SU-DHL-6 (cell line): ENCODE measurements at regions not wholly inside any gene's neighbourhood (a gene's known extent, or its start where the extent isn't known, plus 50 kb on each side); places are given as distances from the start of the nearest gene placed in this dataset.
"Not testable (repeated sequence)": the region's sequence is repeated elsewhere in the genome, so short reads cannot be mapped to it uniquely, and the experiment has no call there.

Source experiments
- H2AFZ ChIP-seq: fragments of 200-600 bp; sonication (generic); 2 replicates; pipeline ENCODE4 v1.6.1; 2014; ENCODE audit warnings: low read depth, mild to moderate bottlenecking, moderate library complexity, mixed read lengths, antibody characterized with exemption, low read length; ENCODE audit not compliant: severe bottlenecking
- H3F3A ChIP-seq: fragments of 200-600 bp; shearing (Covaris generic); 2 replicates; pipeline ENCODE4 v1.6.0; 2016; ENCODE audit warnings: antibody characterized with exemption, mild to moderate bottlenecking; ENCODE audit not compliant: insufficient read depth
- H3K27ac ChIP-seq: fragments of 200-600 bp; sonication (generic); 2 replicates; pipeline ENCODE4 v1.5.1; 2016; ENCODE audit warnings: low read depth, mild to moderate bottlenecking, low read length, moderate library complexity, mixed read lengths
- H3K27me3 ChIP-seq: fragments of 200-600 bp; sonication (generic), shearing (Covaris generic); 2 replicates; pipeline ENCODE4 v1.6.0; 2014; ENCODE audit warnings: mild to moderate bottlenecking, low read length
- H3K36me3 ChIP-seq: fragments of 200-600 bp; sonication (generic); 2 replicates; pipeline ENCODE4 v1.6.1; 2014; ENCODE audit warnings: mild to moderate bottlenecking, low read length, mixed read lengths
- H3K4me2 ChIP-seq: fragments of 300-600, 200-600 bp; shearing (Covaris generic), sonication (generic); 2 replicates; pipeline ENCODE4 v1.6.0; 2014; ENCODE audit warnings: low read length, low read depth, mild to moderate bottlenecking; ENCODE audit not compliant: poor library complexity, severe bottlenecking
- H3K4me3 ChIP-seq: fragments of 200-600 bp; sonication (generic); 2 replicates; pipeline ENCODE4 v1.5.1; 2014; ENCODE audit warnings: antibody characterized with exemption, low read length, mild to moderate bottlenecking, mixed read lengths; ENCODE audit not compliant: insufficient read depth, poor library complexity, severe bottlenecking
- H3K79me2 ChIP-seq: fragments of 200-600 bp; sonication (generic); 2 replicates; pipeline ENCODE4 v1.6.1; 2014; ENCODE audit warnings: mild to moderate bottlenecking, low read length, moderate library complexity; ENCODE audit not compliant: insufficient read depth
- H3K9ac ChIP-seq: fragments of 200-600 bp; sonication (generic); 2 replicates; pipeline ENCODE4 v1.7.0; 2014; ENCODE audit warnings: mild to moderate bottlenecking, low read length
- H3K9me2 ChIP-seq: fragments of 200-600 bp; sonication (generic); replicated peaks from 2 replicates; pipeline ENCODE4 v1.6.1; 2014; ENCODE audit warnings: low read length; ENCODE audit not compliant: insufficient read depth
- H3K9me3 ChIP-seq: fragments of 200-600 bp; sonication (generic); 2 replicates; pipeline ENCODE4 v1.6.1; 2014; ENCODE audit warnings: low read length, mixed read lengths; ENCODE audit not compliant: insufficient read depth
- H4K20me1 ChIP-seq: fragments of 200-600 bp; sonication (generic); 2 replicates; pipeline ENCODE4 v1.6.1; 2014; ENCODE audit warnings: low read depth, mild to moderate bottlenecking, antibody characterized with exemption, low read length, moderate library complexity, mixed read lengths
- EZH2phosphoT487 ChIP-seq: fragments of 200-600 bp; sonication (generic), shearing (Covaris generic); conservative IDR thresholded peaks from 2 replicates; pipeline ENCODE4 v1.6.1; 2018; ENCODE audit warnings: mild to moderate bottlenecking, antibody characterized with exemption, low read length, moderate library complexity, mixed read lengths
- TF ChIP-seq, protein P1 (sequence below): fragments of 200-600 bp; sonication (generic); IDR thresholded peaks from one replicate; pipeline ENCODE4 v1.5.1; 2017; ENCODE audit warnings: antibody characterized with exemption, mild to moderate bottlenecking, low read length, moderate library complexity; ENCODE audit not compliant: insufficient read depth, poor library complexity, severe bottlenecking

- Histone ChIP-seq H2AFZ (no peak overlapping the region), H3K9ac (no peak overlapping the region), H3K79me2 (no peaks in the 10 kb centered on the region), H3K4me2 (no peak overlapping the region), H3K27ac (no peak overlapping the region), H3K9me3 (no peaks in the 10 kb centered on the region), H4K20me1 (no peaks in the 10 kb centered on the region), H3K27me3 (no peaks in the 10 kb centered on the region), H3K4me3 (no peak overlapping the region), H3F3A (no peaks in the 10 kb centered on the region), H3K9me2 (no peaks in the 10 kb centered on the region), H3K36me3 (no peaks in the 10 kb centered on the region)
- TF ChIP-seq EZH2phosphoT487, result no peak
Observed at GRCh38 chr21:17270229-17270628, 242.6 kb upstream of the CXADR start.

DNA sequence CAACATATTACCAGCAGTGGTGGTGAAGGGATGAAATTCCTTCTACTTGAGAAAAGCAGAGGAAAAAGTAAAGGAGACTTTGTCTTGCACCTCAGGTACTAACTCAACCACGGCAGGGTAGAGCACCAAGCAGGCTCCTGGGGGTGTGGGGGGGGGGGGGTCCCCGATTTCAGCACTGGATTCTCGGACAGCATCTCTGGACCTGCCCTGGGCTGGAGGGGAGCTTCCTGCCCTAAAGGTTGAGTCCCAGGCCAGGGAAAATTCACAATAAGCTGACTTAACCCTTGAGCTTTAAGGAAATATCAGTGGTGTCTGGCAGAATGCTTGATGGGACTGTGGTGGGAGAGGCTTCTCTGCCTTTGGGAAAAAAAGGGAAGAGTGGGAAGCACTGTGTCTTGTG lies 233.2 kb upstream of the CXADR start:
- no peaks in the 10 kb centered on the region for H3K79me2 ChIP-seq
- TF ChIP-seq, protein P1, sequence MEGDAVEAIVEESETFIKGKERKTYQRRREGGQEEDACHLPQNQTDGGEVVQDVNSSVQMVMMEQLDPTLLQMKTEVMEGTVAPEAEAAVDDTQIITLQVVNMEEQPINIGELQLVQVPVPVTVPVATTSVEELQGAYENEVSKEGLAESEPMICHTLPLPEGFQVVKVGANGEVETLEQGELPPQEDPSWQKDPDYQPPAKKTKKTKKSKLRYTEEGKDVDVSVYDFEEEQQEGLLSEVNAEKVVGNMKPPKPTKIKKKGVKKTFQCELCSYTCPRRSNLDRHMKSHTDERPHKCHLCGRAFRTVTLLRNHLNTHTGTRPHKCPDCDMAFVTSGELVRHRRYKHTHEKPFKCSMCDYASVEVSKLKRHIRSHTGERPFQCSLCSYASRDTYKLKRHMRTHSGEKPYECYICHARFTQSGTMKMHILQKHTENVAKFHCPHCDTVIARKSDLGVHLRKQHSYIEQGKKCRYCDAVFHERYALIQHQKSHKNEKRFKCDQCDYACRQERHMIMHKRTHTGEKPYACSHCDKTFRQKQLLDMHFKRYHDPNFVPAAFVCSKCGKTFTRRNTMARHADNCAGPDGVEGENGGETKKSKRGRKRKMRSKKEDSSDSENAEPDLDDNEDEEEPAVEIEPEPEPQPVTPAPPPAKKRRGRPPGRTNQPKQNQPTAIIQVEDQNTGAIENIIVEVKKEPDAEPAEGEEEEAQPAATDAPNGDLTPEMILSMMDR, result no peak
- no peak for TF ChIP-seq EZH2phosphoT487
- no peaks in the 10 kb centered on the region for H3K27me3 ChIP-seq
- no peaks in the 10 kb centered on the region for H3K36me3 ChIP-seq
- no peak overlapping the region for H3K27ac ChIP-seq
- H4K20me1 ChIP-seq, result no peaks in the 10 kb centered on the region
- H3K9me2 ChIP-seq, result no peaks in the 10 kb centered on the region
- H3K4me2 ChIP-seq, result no peak overlapping the region
- no peak overlapping the region for H2AFZ ChIP-seq
- no peaks in the 10 kb centered on the region for H3F3A ChIP-seq
- H3K4me3 ChIP-seq, result no peak overlapping the region
- no peak overlapping the region for H3K9ac ChIP-seq
- H3K9me3 ChIP-seq, result no peaks in the 10 kb centered on the region

DNA sequence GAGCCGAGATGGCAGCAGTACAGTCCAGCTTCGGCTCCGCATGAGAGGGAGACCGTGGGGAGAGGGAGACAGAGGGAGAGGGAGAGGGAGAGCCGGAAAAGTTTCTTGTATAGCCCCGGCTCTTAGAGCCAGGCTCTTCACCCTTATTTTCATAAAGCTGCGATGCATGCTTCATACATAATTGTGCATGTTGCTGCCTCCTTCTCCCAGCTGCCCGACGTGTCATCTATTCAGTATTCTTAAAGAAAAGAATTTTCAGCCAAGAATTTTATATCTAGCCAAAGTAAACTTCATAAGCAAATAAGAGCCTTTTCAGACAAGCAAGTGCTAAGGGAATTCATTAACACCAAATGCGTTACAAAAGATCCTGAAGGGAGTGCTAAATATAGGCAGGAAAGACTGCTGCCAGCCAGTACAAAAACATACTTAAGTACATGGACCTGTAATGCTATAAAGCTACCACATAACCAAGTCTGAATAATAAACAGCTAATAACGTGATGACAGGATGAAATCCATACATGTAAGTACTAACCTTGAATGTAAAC lies 219.8 kb upstream of the CXADR start:
- not testable (repeated sequence) for H3K27ac ChIP-seq, H3K27me3 ChIP-seq, H3K4me3 ChIP-seq, H3K9ac ChIP-seq, H3K79me2 ChIP-seq, H3K9me2 ChIP-seq, H4K20me1 ChIP-seq, H2AFZ ChIP-seq, H3F3A ChIP-seq, H3K4me2 ChIP-seq, H3K36me3 ChIP-seq
- peaks cover 13% of the 10 kb centered on the region; the same call in 1 of the 2 replicates for H3K9me3 ChIP-seq

DNA sequence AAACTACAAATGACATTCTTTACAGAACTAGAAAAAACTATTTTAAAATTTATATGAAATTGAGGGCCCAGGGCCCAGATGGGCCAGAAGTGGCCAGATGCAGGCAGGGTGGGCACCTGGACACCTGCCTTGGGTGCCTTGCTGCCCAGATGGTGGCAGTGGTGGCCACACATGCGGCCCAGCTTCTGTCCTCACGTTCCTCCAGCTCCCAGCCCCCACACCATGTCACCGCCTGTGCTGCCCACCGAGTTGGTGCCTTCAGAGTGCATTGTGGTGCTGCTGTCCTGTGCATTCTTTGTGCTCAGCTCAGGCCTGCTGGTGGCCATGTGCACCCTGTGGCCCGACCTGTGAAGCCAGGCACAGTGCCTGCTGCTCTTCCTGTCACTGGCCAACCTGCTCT lies 216.8 kb upstream of the CXADR start:
- no peak for TF ChIP-seq EZH2phosphoT487
- TF ChIP-seq, protein P1, result no peak
- H2AFZ ChIP-seq, result no peak overlapping the region

DNA sequence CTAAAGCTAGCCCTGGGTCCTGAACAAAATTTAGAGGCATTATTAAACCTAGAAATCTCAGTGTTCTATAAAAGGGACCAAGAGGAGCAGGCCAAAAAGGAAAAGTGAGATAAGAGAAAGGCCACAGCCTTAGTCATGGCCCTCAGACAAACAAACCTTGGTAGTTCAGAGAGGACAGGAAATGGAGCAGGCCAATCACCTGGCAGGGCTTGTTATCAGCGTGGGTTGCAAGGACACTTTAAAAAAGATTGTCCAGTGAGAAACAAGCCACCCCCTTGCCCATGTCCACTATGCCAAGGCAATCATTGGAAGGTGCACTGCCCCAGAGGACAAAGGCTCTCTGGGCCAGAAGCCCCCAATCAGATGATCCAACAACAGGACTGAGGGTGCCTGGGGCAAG lies 213.3 kb upstream of the CXADR start:
- H3K9ac ChIP-seq, H3K4me2 ChIP-seq: not testable (repeated sequence)

More for the DNA sequence above, 216.8 kb upstream of the CXADR start:
- H4K20me1 ChIP-seq, result no peaks in the 10 kb centered on the region
- H3K79me2 ChIP-seq, result no peaks in the 10 kb centered on the region
- no peaks in the 10 kb centered on the region for H3K27me3 ChIP-seq
- H3K27ac ChIP-seq, result no peak overlapping the region
- H3F3A ChIP-seq, result no peaks in the 10 kb centered on the region
- H3K4me3 ChIP-seq, result no peak overlapping the region
- no peak overlapping the region for H3K9ac ChIP-seq
- H3K9me3 ChIP-seq, result peaks cover 13% of the 10 kb centered on the region; the same call in 1 of the 2 replicates
- H3K9me2 ChIP-seq, result no peaks in the 10 kb centered on the region
- no peaks in the 10 kb centered on the region for H3K36me3 ChIP-seq
- no peak overlapping the region for H3K4me2 ChIP-seq

GRCh38 chr21:17327715-17328114 lies 185.1 kb upstream of the CXADR start:
- not testable (repeated sequence) for H3K4me2 ChIP-seq, H3K4me3 ChIP-seq, H3K9ac ChIP-seq, H3K36me3 ChIP-seq, H2AFZ ChIP-seq, H3F3A ChIP-seq, H3K9me3 ChIP-seq, H3K27me3 ChIP-seq, H4K20me1 ChIP-seq, H3K27ac ChIP-seq, H3K9me2 ChIP-seq, H3K79me2 ChIP-seq

More for the DNA sequence above, 213.3 kb upstream of the CXADR start:
- not testable (repeated sequence) for H3K27me3 ChIP-seq, H3K36me3 ChIP-seq, H3K79me2 ChIP-seq, H2AFZ ChIP-seq, H4K20me1 ChIP-seq, H3K9me2 ChIP-seq, H3K4me3 ChIP-seq, H3F3A ChIP-seq, H3K27ac ChIP-seq
- peaks cover 13% of the 10 kb centered on the region; the same call in 1 of the 2 replicates for H3K9me3 ChIP-seq
